SU-DHL-6 (cell line): ENCODE measurements at regions not wholly inside any gene's neighbourhood (a gene's known extent, or its start where the extent isn't known, plus 50 kb on each side); places are given as distances from the start of the nearest gene placed in this dataset.

ENCODE experiments used
- EZH2phosphoT487 ChIP-seq: fragments of 200-600 bp; sonication (generic), shearing (Covaris generic); conservative IDR thresholded peaks from 2 replicates; pipeline ENCODE4 v1.6.1; 2018; ENCODE audit warnings: mild to moderate bottlenecking, antibody characterized with exemption, low read length, moderate library complexity, mixed read lengths
- TF ChIP-seq, protein P1 (sequence below): fragments of 200-600 bp; sonication (generic); IDR thresholded peaks from one replicate; pipeline ENCODE4 v1.5.1; 2017; ENCODE audit warnings: antibody characterized with exemption, mild to moderate bottlenecking, low read length, moderate library complexity; ENCODE audit not compliant: insufficient read depth, poor library complexity, severe bottlenecking

DNA sequence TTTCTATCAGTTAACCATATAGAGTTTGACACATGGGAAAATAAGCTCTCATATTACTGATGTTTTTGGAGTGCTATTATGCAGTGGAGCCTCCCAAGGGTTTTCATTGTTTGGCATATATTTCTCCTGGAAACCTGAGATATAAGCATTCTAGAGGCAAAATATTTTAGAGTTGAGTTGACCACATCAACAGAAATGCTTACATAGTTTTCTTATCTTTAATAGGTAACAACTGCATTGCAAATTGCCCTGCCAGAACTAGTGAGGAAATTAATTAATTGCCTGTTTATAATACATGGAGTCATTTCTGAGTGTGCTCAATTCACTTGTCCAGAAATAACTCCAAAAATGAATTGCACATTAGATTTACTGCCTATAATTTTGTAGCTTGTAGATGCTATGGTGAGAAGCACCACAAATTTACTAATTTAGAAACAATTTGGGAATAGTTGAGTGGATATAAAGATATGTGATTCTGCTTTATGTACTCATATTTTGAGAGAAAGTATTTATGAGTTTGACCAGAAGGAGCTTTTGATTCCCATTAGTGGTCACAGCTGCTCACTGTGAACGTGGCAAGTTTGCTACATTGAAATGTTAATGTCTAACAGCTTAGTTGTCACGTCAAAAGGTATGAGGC, 288.7 kb downstream of the CD109 start:
- TF ChIP-seq, protein P1, sequence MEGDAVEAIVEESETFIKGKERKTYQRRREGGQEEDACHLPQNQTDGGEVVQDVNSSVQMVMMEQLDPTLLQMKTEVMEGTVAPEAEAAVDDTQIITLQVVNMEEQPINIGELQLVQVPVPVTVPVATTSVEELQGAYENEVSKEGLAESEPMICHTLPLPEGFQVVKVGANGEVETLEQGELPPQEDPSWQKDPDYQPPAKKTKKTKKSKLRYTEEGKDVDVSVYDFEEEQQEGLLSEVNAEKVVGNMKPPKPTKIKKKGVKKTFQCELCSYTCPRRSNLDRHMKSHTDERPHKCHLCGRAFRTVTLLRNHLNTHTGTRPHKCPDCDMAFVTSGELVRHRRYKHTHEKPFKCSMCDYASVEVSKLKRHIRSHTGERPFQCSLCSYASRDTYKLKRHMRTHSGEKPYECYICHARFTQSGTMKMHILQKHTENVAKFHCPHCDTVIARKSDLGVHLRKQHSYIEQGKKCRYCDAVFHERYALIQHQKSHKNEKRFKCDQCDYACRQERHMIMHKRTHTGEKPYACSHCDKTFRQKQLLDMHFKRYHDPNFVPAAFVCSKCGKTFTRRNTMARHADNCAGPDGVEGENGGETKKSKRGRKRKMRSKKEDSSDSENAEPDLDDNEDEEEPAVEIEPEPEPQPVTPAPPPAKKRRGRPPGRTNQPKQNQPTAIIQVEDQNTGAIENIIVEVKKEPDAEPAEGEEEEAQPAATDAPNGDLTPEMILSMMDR = no peak
- TF ChIP-seq EZH2phosphoT487 = no peak
